Sciatic nerve (tissue), 2 donors: ENCODE measurements at regions not wholly inside any gene's neighbourhood (a gene's known extent, or its start where the extent isn't known, plus 50 kb on each side); places are given as distances from the start of the nearest gene placed in this dataset.

Experiments
- ATAC-seq: fragments of 200-7000 bp; cut with Tn5 transposase; one replicate; pipeline ENCODE4 v1.9.1; 2020; ENCODE audit warnings: mild to moderate bottlenecking, moderate library complexity
- DNase-seq: peaks from one replicate; pipeline ENCODE4 v3.0.0-alpha.2; 2020; ENCODE audit warnings: low spot score
- intact Hi-C: fragments of 100-400 bp; cut with DNase I; formaldehyde crosslinking; loops from one replicate; pipeline ENCODE4 v1.14.2; 2022
- donor health status: DM: no; HTN: no; CAD: no.
- donor health status: DM: no; HTN: no; CAD: no.

- ATAC-seq (peak; percentile 78), DNase-seq (peak; percentile 65)
- intact Hi-C loops = loop anchor here (5.0 kb wide), 1 partner anchor 962 kb away; no protein-coding TSS in a partner anchor
Observed at GRCh38 chr2:236959876-236960275, 125.8 kb upstream of the COPS8 start.

DNA sequence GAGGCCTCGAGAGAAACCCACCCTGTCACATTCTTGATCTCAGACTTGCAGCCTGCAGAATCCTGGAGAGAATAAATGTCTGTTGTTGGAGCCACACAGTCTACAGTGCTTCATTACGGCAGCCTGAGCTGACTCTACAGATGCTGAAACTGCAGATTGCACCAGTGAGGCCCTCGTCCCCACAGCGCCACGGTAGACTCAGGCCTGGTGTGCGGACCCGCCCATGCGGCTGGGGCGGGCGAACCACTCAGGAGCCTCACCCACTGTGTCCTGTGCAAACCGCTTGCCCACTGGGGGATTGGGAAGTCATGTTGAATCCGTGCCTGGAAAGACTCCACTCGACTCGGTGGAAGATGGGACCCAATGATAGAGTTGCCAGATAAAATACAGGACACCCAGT, 125.2 kb upstream of the COPS8 start:
- intact Hi-C loops = loop anchor here (5.0 kb wide), 1 partner anchor 962 kb away; no protein-coding TSS in a partner anchor
- no peak for ATAC-seq
- DNase-seq = peak; percentile 49

DNA sequence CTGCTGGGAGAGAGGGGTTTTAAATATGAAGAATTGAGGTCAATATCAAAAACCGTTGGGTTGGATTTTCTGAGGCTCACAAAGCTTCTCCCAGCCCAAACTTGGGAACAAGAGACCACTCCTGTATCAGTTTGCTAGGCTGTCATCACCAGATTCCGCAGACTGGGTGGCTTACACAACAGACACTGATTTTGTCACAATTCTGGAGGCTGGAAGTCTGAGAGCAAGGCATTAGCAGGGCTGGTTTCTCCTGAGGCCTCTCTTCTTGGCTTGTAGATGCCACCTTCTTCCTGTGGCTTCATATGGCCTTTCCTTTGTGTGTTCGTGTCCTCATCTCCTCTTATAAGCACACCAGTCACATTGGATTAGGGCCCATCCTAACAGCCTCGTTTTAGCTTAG, 122.9 kb upstream of the COPS8 start:
- intact Hi-C loops = loop anchor here (5.0 kb wide), 1 partner anchor 959 kb away; no protein-coding TSS in a partner anchor
- DNase-seq = peak; percentile 10
- no peak for ATAC-seq

DNA sequence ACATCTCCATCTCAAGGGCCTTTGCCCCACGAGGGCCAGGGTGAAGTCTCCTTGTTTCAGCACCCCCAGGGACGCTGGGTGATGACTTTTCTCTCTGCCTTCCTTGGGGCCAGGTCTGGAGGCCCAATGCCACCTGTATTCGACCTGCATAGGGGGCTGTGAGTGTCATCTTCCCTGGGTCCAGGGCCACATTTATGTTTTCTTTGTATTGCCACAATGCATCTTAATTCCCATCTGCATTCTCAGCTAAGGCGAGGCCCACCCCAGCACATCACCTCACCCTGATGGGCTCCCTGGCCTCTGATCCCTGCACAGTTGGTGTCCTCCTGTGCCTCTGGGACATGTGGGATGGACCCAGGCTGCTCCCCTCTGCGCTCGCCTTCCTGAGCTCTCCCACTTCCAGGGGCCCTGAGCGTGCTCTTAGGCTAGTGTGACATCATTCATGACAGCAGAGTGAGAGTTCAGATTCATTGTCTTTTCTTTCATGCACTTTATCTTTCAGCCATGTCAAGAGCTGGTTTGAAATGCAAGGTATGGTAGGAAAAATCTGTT, 122.0 kb upstream of the COPS8 start:
- intact Hi-C loops = loop anchor here (5.0 kb wide), 1 partner anchor 959 kb away; no protein-coding TSS in a partner anchor
- DNase-seq (peak; percentile 30), ATAC-seq (peak; percentile 11)

GRCh38 chr2:236964291-236964690, 121.4 kb upstream of the COPS8 start:
- peak; percentile 89 for ATAC-seq
- intact Hi-C loops = loop anchor here (5.0 kb wide), 1 partner anchor 958 kb away; no protein-coding TSS in a partner anchor
- DNase-seq = peak; percentile 56

GRCh38 chr2:236965021-236965840, 120.5 kb upstream of the COPS8 start:
- peak; percentile 18 for DNase-seq
- intact Hi-C loops = no loop called here
- no peak for ATAC-seq

DNA sequence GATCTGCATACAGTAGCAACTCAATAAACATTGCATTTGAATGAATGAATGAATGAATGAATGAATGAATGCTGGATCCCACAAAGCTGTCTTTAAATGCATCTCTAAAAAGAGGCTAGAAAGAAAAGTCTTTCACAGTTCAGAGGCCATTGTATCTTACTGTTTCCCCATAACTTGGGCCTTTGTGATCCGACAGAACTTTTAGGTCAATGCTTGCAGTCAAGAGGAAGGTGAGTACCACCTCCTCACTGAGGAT, 119.9 kb upstream of the COPS8 start:
- DNase-seq = no peak
- ATAC-seq = no peak
- intact Hi-C loops = no loop called here

DNA sequence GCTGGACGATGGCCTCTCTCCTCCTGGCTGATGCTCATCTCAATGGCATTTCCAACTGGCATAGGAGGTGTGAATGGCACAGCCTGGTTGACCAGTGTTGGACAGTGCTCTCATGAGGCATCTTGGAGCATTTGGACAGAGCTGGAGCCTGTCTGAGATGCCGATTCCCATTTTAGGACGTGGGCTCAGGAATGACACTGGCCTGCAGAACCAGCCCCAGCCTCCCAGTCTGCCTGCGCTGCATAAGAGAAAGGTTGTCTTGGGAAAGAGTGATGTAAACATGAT, 118.2 kb upstream of the COPS8 start:
- DNase-seq (no peak), ATAC-seq (no peak)
- intact Hi-C loops = no loop called here

DNA sequence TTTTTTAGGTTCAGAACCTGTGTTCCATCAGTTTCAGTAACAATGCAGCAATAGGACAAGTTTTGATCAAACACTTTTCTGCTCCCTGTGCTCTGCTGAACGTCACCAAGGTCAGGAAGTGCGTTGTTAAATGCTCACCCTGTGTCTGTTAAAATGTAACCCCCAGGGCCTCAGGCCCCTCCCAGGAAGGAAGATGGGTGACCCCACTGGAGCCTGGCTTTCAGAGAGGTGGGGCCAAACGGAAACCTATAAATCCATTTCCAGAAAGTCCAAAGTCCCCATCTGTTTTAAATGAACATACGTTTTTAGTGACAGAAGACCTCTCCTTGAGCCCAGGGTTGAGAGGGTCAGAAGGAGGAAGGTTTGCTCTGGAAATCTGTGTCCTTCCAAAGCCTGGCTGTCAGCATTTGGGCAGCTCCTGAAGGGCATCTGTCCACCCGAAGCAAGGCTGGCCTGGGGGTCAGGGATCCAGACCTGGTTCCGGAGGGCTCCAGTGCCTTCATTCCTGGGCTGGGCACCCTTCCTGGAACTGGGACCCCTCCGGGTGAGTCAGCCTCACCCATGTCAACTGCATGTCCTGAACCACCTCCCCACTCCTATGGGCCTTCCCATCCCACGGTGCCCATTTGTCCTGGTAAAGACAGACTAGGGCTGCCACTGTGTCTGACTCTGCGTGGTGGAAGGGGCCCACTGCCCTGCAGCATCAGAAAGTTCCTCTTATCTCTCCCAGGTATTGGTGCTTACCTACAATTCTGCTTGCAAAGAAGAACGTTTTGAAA, 117.4 kb upstream of the COPS8 start:
- ATAC-seq (no peak), DNase-seq (no peak)
- intact Hi-C loops = no loop called here

- DNase-seq = no peak
- intact Hi-C loops = no loop called here
- no peak for ATAC-seq
Observed at GRCh38 chr2:236968880-236969534, 116.7 kb upstream of the COPS8 start.

- DNase-seq = no peak
- intact Hi-C loops = no loop called here
- ATAC-seq = no peak
Observed at GRCh38 chr2:236969767-236970655, 115.7 kb upstream of the COPS8 start.

GRCh38 chr2:236970656-236971010, 115.1 kb upstream of the COPS8 start:
- intact Hi-C loops = no loop called here
- DNase-seq = no peak
- peak; percentile 50 for ATAC-seq

DNA sequence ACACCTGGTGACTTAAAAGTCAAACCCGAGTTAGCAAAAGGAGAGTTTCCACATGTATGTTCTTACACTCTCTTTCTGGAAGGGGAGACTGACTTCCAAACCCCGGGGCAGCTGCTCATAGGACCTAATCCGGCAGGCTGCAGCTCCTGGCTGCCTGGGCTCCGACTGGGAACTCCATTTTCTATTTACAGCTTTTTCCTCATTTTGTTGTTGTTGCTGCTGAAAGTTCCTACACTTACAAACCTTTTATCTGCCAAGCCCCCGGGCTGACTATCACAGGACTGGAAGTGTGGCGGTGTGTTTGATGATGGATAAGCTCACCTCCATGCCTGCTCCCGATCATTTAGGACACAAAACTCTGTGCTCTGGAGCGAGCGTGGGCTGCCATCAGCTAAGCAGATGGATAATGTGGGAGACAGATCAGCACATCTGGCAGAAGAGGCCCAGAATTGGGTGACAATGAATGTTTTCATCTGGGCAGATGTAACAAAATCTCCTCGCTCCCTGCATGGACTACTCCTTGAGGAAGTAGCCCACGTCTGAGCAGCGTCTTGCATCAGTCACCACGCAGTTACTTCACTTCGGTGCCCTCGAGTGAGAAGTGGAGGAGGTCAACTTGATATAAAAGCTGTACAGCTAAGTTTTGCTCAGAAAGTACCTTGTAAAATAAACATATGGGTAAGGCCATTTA, 114.4 kb upstream of the COPS8 start:
- intact Hi-C loops = no loop called here
- no peak for DNase-seq

GRCh38 chr2:236971919-236972381, 113.7 kb upstream of the COPS8 start:
- ATAC-seq = no peak
- DNase-seq = no peak

More for the DNA sequence above, 114.4 kb upstream of the COPS8 start:
- peak; percentile 42 for ATAC-seq

DNA sequence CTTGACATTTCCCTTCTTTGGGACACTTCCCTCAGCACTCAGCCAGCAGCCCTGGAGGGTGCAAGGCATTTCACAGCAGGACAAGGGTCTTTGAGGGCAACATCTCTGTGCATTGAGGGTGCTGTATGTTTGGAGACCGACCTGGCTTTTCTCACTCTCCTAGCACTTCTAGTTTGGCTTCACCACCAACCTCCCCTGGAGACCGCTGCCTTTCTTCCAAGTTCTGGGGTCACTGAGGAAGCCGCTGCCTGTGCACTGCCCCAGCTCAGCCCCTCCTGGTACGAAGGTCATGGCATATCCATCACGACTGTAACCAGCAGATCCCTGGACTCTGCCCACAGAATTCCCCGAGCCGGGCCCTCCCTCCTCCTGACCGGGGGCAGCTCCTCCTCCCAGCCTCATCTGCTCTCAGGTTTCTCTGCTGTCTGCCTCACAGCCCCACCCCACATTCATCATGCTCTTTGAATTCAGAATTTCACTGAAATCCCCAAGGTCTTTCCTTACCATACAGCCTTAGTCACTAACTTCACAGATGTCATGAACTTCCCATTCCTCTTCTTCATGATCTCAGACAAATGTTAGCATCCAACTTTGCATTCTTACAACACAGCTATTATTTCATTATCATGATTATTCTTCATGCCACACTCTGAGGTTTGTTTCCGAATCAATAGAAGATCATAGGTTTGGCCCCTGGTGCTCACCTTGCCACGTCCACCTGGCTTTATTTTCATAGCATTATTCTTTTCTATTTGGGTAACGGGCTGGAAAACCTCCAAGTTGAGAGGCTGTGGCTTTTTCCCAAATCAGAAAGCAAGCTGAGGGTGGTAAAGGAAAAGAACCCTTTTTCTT, 113.0 kb upstream of the COPS8 start:
- peak; percentile 77 for ATAC-seq
- intact Hi-C loops = no loop called here
- no peak for DNase-seq

More at GRCh38 chr2:236971919-236972381, 113.7 kb upstream of the COPS8 start:
- intact Hi-C loops = no loop called here

DNA sequence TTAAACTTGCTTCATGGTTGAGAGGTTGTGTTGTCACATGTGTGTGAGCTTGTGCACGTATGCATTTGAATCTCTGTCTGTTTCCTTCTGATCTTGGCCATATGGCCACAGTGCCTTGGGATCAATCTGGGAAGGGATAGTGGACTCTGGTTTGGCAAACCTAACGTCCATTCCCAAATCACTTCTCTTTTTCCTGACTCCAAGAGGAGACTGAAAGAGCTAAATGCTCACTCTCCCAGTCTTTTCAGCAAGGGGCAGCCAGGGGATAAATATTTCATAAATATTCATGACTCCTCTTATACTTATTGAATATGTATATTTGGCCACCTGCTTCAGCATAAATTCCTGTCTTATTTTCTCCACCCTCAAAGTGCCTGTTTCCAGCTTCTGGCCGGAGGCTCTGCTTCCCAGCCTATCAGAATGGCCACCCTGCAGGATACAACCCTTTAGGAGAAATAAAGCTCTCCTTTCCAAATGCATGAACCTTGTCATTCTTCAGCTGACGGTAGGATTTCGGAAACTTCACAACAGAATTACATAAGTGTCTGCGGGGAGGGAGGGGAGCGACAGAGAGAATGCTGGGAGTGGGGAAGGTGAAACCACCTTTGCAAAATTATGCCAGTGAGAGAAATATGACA, 112.2 kb upstream of the COPS8 start:
- DNase-seq (no peak), ATAC-seq (no peak)
- intact Hi-C loops = no loop called here

GRCh38 chr2:236974148-236974547, 111.5 kb upstream of the COPS8 start:
- ATAC-seq (no peak), DNase-seq (no peak)
- intact Hi-C loops = no loop called here
